Loucy (cell line): ENCODE measurements at regions not wholly inside any gene's neighbourhood (a gene's known extent, or its start where the extent isn't known, plus 50 kb on each side); places are given as distances from the start of the nearest gene placed in this dataset.
"Not testable (repeated sequence)": the region's sequence is repeated elsewhere in the genome, so short reads cannot be mapped to it uniquely, and the experiment has no call there.

Source experiments
- H2AFZ ChIP-seq: fragments of 200-600 bp; sonication (generic); 2 replicates; pipeline ENCODE4 v1.6.0; 2016; ENCODE audit warnings: antibody characterized with exemption, mild to moderate bottlenecking, low read length, moderate library complexity
- H3F3A ChIP-seq: fragments of 200-600 bp; 2 replicates; pipeline ENCODE4 v1.6.0; 2016; ENCODE audit warnings: antibody characterized with exemption, low read depth, mild to moderate bottlenecking
- H3K27me3 ChIP-seq: fragments of 200-600 bp; sonication (generic); 2 replicates; pipeline ENCODE4 v1.6.1; 2014; ENCODE audit warnings: low read length, mild to moderate bottlenecking; ENCODE audit not compliant: insufficient read depth, poor library complexity, severe bottlenecking
- H3K36me3 ChIP-seq: fragments of 200-600 bp; sonication (generic); 2 replicates; pipeline ENCODE4 v1.6.1; 2016; ENCODE audit warnings: low read length; ENCODE audit not compliant: insufficient read depth
- H3K4me1 ChIP-seq: fragments of 200-600 bp; sonication (generic); 2 replicates; pipeline ENCODE4 v1.5.1; 2014; ENCODE audit warnings: low read length, mild to moderate bottlenecking; ENCODE audit not compliant: insufficient read depth, poor library complexity, severe bottlenecking
- H3K4me2 ChIP-seq: fragments of 200-600 bp; sonication (generic); 2 replicates; pipeline ENCODE4 v1.6.0; 2014; ENCODE audit warnings: antibody characterized with exemption, low read length, low read depth, mild to moderate bottlenecking; ENCODE audit not compliant: poor library complexity, severe bottlenecking
- H3K4me3 ChIP-seq: fragments of 200-600 bp; sonication (generic); 2 replicates; pipeline ENCODE4 v1.5.1; 2014; ENCODE audit warnings: low read length, mild to moderate bottlenecking, mixed read lengths; ENCODE audit not compliant: poor library complexity, severe bottlenecking
- H3K79me2 ChIP-seq: fragments of 200-600 bp; sonication (generic); 2 replicates; pipeline ENCODE4 v1.6.1; 2014; ENCODE audit warnings: low read length; ENCODE audit not compliant: insufficient read depth
- H3K9ac ChIP-seq: fragments of 200-600 bp; sonication (generic); 2 replicates; pipeline ENCODE4 v1.6.0; 2014; ENCODE audit warnings: mild to moderate bottlenecking, low read depth, low read length, moderate library complexity; ENCODE audit not compliant: poor library complexity, severe bottlenecking
- H3K9me2 ChIP-seq: fragments of 200-600 bp; sonication (generic); replicated peaks from 2 replicates; pipeline ENCODE4 v1.6.1; 2016; ENCODE audit warnings: low read depth, low read length, mixed read lengths
- H3K9me3 ChIP-seq: fragments of 200-600 bp; sonication (generic); 2 replicates; pipeline ENCODE4 v1.6.1; 2014; ENCODE audit warnings: mild to moderate bottlenecking, antibody characterized with exemption, low read length, low read depth; ENCODE audit not compliant: insufficient read depth
- H4K20me1 ChIP-seq: fragments of 200-600 bp; sonication (generic); 2 replicates; pipeline ENCODE4 v1.6.0; 2014; ENCODE audit warnings: antibody characterized with exemption, low read length, mild to moderate bottlenecking; ENCODE audit not compliant: insufficient read depth, poor library complexity, severe bottlenecking

DNA sequence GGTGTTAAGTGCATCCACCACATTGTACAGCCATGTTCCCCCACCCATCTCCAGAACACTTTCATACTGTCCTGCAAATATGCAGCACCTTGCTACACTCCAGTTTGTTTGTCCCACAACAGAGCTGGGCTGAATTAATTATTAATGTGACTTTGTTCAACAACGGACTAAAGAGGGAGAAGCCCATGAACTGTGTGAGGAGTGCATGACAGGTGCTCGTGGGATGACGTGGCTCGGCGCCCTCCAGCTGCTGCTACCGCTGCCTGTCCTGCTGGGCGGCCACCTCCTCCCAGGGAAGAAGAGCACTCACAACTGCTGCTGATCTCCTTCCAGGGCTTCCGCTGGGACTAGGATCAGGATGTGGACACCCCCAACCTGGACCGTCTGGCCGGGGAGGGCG, 111.2 kb upstream of the DEFB108B start:
- H3K79me2 ChIP-seq, result not testable (repeated sequence)

DNA sequence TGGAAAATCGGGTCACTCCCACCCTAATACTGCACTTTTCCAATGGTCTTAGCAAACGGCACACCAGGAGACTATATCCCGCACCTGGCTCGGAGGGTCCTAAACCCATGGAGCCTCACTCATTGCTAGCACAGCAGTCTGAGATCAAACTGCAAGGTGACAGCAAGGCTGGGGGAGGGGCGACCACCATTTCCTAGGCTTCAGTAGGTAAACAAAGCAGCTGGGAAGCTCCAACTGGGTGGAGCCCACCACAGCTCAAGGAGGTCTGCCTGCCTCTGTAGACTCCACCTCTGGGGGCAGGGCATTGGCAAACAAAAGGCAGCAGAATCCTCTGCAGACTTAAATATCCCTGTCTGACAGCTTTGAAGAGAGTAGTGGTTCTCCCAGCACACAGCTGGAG, 109.0 kb upstream of the DEFB108B start:
- H4K20me1 ChIP-seq, H3K79me2 ChIP-seq, H2AFZ ChIP-seq, H3K9me2 ChIP-seq, H3K27me3 ChIP-seq, H3K4me3 ChIP-seq, H3K4me1 ChIP-seq, H3K9ac ChIP-seq, H3F3A ChIP-seq, H3K4me2 ChIP-seq, H3K9me3 ChIP-seq, H3K36me3 ChIP-seq: not testable (repeated sequence)

More for the DNA sequence above, 111.2 kb upstream of the DEFB108B start:
- H3K4me2 ChIP-seq, H3K9me2 ChIP-seq, H3F3A ChIP-seq, H3K4me3 ChIP-seq, H3K36me3 ChIP-seq, H3K9ac ChIP-seq, H4K20me1 ChIP-seq, H2AFZ ChIP-seq, H3K27me3 ChIP-seq, H3K4me1 ChIP-seq, H3K9me3 ChIP-seq: not testable (repeated sequence)

DNA sequence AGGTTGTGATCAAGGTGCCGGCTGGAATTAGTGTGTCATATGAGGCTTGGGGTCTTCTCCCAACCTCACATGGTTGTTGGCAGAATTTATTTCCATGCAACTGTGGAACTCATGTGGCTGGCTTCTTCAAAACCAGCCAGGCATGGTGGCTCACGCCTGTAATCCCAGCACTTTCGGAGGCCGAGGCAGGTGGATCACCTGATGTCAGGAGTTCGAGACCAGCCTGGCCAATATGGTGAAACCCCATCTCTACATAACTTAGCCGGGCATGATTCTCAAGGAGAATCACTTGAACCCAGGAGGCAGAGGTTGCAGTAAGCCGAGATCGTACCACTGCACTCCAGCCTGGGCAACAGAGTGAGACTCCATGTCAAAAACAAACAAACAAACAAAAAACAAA, 102.3 kb upstream of the DEFB108B start:
- not testable (repeated sequence) for H2AFZ ChIP-seq, H3K79me2 ChIP-seq, H3K27me3 ChIP-seq, H3F3A ChIP-seq, H3K9me2 ChIP-seq, H3K4me2 ChIP-seq, H3K4me3 ChIP-seq, H3K9me3 ChIP-seq, H3K4me1 ChIP-seq, H3K36me3 ChIP-seq, H3K9ac ChIP-seq, H4K20me1 ChIP-seq

DNA sequence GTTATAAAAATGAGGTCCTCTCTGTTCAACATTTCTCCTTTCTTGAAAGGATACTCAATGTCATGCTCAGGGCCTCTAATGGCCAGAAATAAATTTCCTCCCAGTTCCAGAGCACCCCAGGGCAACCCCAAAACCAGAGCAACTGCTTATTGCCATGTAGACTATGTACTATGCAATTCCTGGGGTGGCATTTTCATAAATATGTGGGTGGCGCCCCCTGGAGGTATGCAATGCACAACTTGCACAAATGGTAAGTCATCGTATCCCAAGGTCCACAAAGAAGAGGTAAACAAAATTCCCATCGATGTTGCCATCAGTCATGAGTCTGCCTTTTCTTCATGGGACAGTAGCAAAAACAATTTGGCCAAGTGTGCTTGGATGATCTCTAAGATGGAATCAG, 98.6 kb upstream of the DEFB108B start:
- H3K36me3 ChIP-seq, H3K9me3 ChIP-seq, H3K27me3 ChIP-seq, H3K4me1 ChIP-seq, H3F3A ChIP-seq, H3K9me2 ChIP-seq, H4K20me1 ChIP-seq, H2AFZ ChIP-seq, H3K4me3 ChIP-seq, H3K79me2 ChIP-seq, H3K4me2 ChIP-seq, H3K9ac ChIP-seq: not testable (repeated sequence)

DNA sequence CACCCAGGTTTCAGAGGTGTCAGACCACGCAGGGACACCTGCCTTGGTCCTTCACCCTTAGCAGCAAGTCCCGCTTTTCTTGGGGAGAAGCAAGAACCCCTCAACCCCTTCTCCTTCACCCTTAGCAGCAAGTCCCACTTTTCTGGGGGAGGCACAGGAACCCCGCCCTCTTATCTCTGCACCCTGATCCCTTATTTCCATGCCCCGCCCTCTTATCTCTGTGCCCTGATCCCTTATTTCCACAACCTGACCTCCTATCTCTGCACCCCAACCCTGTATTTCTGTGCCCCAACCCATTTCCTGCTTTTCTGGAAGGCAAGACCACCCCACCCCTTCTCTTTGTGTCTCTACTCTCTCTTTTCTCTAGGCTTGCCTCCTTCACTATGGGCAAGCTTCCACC, 94.7 kb upstream of the DEFB108B start:
- not testable (repeated sequence) for H3K9ac ChIP-seq, H3K9me3 ChIP-seq, H3K4me1 ChIP-seq, H3K27me3 ChIP-seq, H3K36me3 ChIP-seq, H3F3A ChIP-seq, H3K4me3 ChIP-seq, H3K4me2 ChIP-seq, H4K20me1 ChIP-seq, H2AFZ ChIP-seq, H3K79me2 ChIP-seq, H3K9me2 ChIP-seq

DNA sequence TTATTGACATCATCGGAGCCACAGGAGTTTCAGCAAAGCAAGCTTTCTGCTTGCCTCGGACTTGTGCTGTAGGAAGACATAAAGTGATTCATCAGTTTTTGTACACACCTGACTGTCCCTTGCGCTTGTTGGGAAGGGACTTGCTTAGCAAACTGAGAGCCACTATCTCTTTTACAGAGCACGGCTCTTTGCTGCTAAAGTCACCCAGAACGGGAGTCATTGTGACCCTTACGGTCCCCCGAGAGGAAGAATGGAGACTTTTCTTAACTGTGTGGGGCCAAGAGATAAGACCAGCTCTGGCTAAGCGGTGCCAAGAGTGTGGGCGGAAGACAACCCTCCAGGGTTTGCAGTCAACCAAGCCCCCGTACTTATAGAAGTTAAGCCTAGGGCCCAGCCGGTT, 89.6 kb upstream of the DEFB108B start:
- H3K9me2 ChIP-seq, H3K4me2 ChIP-seq, H3F3A ChIP-seq, H4K20me1 ChIP-seq, H2AFZ ChIP-seq, H3K36me3 ChIP-seq, H3K9me3 ChIP-seq, H3K4me3 ChIP-seq, H3K27me3 ChIP-seq, H3K4me1 ChIP-seq, H3K9ac ChIP-seq, H3K79me2 ChIP-seq: not testable (repeated sequence)

DNA sequence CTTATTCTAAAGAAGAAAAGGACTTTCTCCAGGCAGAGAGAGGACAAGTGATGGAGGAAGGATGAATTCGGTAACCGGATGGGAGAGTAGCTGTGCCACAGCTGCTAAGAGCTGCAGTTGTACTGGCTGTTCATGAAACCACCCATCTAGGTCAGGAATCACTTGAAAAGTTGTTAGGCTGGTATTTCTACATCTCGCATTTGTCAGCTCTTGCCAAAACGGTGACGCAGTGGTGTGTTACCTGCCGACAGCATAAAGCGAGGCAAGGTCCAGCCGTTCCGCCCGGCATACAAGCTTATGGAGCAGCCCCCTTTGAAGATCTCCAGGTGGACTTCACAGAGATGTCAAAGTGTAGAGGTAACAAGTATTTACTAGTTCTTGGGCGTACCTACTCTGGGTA, 87.3 kb upstream of the DEFB108B start:
- H3K9me3 ChIP-seq, H2AFZ ChIP-seq, H3K27me3 ChIP-seq, H3K4me3 ChIP-seq, H3K9me2 ChIP-seq, H3K4me2 ChIP-seq, H4K20me1 ChIP-seq, H3K9ac ChIP-seq, H3K4me1 ChIP-seq, H3K36me3 ChIP-seq, H3F3A ChIP-seq, H3K79me2 ChIP-seq: not testable (repeated sequence)

DNA sequence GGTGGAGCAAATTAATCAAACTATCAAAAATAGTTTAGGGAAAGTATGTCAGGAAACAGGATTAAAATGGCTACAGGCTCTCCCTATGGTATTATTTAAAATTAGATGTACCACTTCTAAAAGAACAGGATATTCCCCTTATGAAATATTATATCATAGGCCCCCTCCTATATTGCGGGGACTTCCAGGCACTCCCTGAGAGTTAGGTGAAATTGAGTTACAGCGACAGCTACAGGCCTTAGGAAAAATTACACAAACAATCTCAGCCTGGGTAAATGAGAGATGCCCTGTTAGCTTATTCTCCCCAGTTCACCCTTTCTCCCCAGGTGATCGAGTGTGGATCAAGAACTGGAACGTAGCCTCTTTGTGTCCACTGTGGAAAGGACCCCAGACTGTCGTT, 86.7 kb upstream of the DEFB108B start:
- not testable (repeated sequence) for H3K9me2 ChIP-seq, H3K9me3 ChIP-seq, H3K4me1 ChIP-seq, H3K79me2 ChIP-seq, H3K4me2 ChIP-seq, H3K4me3 ChIP-seq, H3K36me3 ChIP-seq, H3F3A ChIP-seq, H3K27me3 ChIP-seq, H2AFZ ChIP-seq, H4K20me1 ChIP-seq, H3K9ac ChIP-seq
